GM11168 (cell line): ENCODE measurements at regions not wholly inside any gene's neighbourhood (a gene's known extent, or its start where the extent isn't known, plus 50 kb on each side); places are given as distances from the start of the nearest gene placed in this dataset.

Experiments
- in situ Hi-C: fragments of 300-500 bp; cut with MboI; formaldehyde crosslinking; loops from one replicate; pipeline ENCODE4 v1.12.0; 2022; ENCODE audit warnings: low sequenced_read_pairs; ENCODE audit not compliant: unreplicated experiment

- in situ Hi-C loops: no loop called here
Observed at GRCh38 chr4:111510535-111510934, 634.7 kb upstream of the FAM241A start.

- in situ Hi-C loops: no loop called here
Observed at GRCh38 chr4:111512081-111512783, 633.0 kb upstream of the FAM241A start.

GRCh38 chr4:111519683-111520082 is 625.6 kb upstream of the FAM241A start:
- in situ Hi-C loops: no loop called here

- in situ Hi-C loops: no loop called here
Observed at GRCh38 chr4:111530446-111530845, 614.8 kb upstream of the FAM241A start.

- in situ Hi-C loops: no loop called here
Observed at GRCh38 chr4:111535792-111536191, 609.5 kb upstream of the FAM241A start.

- in situ Hi-C loops: no loop called here
Observed at GRCh38 chr4:111537165-111537564, 608.1 kb upstream of the FAM241A start.

GRCh38 chr4:111537871-111538270 is 607.4 kb upstream of the FAM241A start:
- in situ Hi-C loops: no loop called here

- in situ Hi-C loops: no loop called here
Observed at GRCh38 chr4:111540671-111541070, 604.6 kb upstream of the FAM241A start.

GRCh38 chr4:111542056-111542455 is 603.2 kb upstream of the FAM241A start:
- in situ Hi-C loops: no loop called here

- in situ Hi-C loops: no loop called here
Observed at GRCh38 chr4:111546881-111547280, 598.4 kb upstream of the FAM241A start.

- in situ Hi-C loops: no loop called here
Observed at GRCh38 chr4:111556141-111556781, 589.0 kb upstream of the FAM241A start.

GRCh38 chr4:111556851-111557250 is 588.4 kb upstream of the FAM241A start:
- in situ Hi-C loops: no loop called here

GRCh38 chr4:111562826-111563225 is 582.4 kb upstream of the FAM241A start:
- in situ Hi-C loops: no loop called here

- in situ Hi-C loops: no loop called here
Observed at GRCh38 chr4:111572470-111572869, 572.8 kb upstream of the FAM241A start.

GRCh38 chr4:111573386-111573785 is 571.9 kb upstream of the FAM241A start:
- in situ Hi-C loops: no loop called here

- in situ Hi-C loops: no loop called here
Observed at GRCh38 chr4:111579767-111580166, 565.5 kb upstream of the FAM241A start.

GRCh38 chr4:111595456-111595855 is 549.8 kb upstream of the FAM241A start:
- in situ Hi-C loops: no loop called here

- in situ Hi-C loops: no loop called here
Observed at GRCh38 chr4:111596491-111596890, 548.8 kb upstream of the FAM241A start.

GRCh38 chr4:111601671-111602070 is 543.6 kb upstream of the FAM241A start:
- in situ Hi-C loops: no loop called here

- in situ Hi-C loops: no loop called here
Observed at GRCh38 chr4:111602848-111603247, 542.4 kb upstream of the FAM241A start.

- in situ Hi-C loops: no loop called here
Observed at GRCh38 chr4:111605111-111605510, 540.1 kb upstream of the FAM241A start.

- in situ Hi-C loops: no loop called here
Observed at GRCh38 chr4:111610681-111611080, 534.6 kb upstream of the FAM241A start.
